ENCODE measurements at regions not wholly inside any gene's neighbourhood (a gene's known extent, or its start where the extent isn't known, plus 50 kb on each side); places are given as distances from the start of the nearest gene placed in this dataset.
"Not testable (repeated sequence)": the region's sequence is repeated elsewhere in the genome, so short reads cannot be mapped to it uniquely, and the experiment has no call there.

DNA sequence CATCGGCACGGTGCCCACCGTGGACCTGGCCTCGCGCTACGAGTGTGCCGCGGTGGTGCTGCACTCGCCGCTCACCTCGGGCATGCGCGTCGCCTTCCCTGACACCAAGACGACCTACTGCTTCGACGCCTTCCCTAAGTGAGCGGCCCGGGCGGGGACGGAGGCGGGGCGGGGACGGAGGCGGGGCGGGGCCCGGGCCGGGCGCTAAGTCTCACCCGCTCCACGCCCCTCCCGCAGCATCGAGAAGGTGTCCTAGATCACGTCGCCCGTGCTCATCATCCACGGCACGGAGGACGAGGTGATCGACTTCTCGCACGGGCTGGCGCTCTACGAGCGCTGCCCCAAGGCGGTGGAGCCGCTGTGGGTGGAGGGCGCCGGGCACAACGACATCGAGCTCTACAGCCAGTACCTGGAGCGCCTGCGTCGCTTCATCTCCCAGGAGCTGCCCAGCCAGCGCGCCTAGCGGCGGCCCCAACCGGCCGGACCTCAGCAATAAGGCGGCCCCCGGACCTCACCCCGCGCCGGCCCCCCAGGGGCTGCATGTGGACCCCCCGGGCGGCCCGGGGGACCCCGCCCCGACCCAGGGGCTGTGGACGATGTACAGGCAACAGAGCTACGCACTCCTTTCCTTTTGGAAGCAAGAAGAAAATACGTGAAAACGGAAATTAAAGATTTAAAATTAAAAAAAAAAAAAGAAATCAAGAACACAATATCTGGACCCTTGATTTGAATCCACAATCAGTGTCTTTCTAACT is 198.8 kb downstream of the USP22 start:
- intact Hi-C loops (cut with micrococcal nuclease; ENCODE audit: unreplicated experiment); H3K27me3 ChIP-seq (replicated peaks in 1 of 2; ENCODE audit: control insufficient read depth in 2 of 2, insufficient read depth in 2 of 2, low read length in 1 of 2); POLR2A ChIA-PET; H3K79me2 ChIP-seq (ENCODE audit: control insufficient read depth, insufficient read depth, low read length); H3K4me1 ChIP-seq (ENCODE audit: control insufficient read depth, insufficient read depth, low read length); FAIRE-seq; H4K20me1 ChIP-seq (ENCODE audit: control insufficient read depth, insufficient read depth); ATAC-seq; H2AFZ ChIP-seq (ENCODE audit: control insufficient read depth, low read depth, low read length); BruUV-seq (replicated peaks); H3K36me3 ChIP-seq (ENCODE audit: control insufficient read depth in 2 of 2, insufficient read depth in 2 of 2, low read length in 1 of 2); H3K9ac ChIP-seq (ENCODE audit: control insufficient read depth, insufficient read depth, low read length); H3K27ac ChIP-seq (ENCODE audit: control insufficient read depth, insufficient read depth); H3K9me3 ChIP-seq (replicated peaks; ENCODE audit: control insufficient read depth, insufficient read depth, low read length); DNase-seq (ENCODE audit: low read depth, low spot score); SMC1A ChIA-PET (ENCODE audit: uncharacterized antibody, unreplicated experiment); H3K4me3 ChIP-seq; in situ Hi-C loops (cut with MboI); H3K4me2 ChIP-seq (ENCODE audit: control insufficient read depth, insufficient read depth); RAD21 ChIA-PET (ENCODE audit: unreplicated experiment): not testable (repeated sequence)
- CTCF ChIA-PET = interaction anchor here (0.6 kb wide), 2 partner anchors 224 to 1213 kb away, joined by 3 to 4 read pairs; no protein-coding TSS in a partner anchor
- WGBS (ENCODE audit: insufficient coverage, insufficient replicate concordance, low lambda C conversion rate, missing lambda C conversion rate) = 51% methylated on average over 24 of the region's 74 CpGs

DNA sequence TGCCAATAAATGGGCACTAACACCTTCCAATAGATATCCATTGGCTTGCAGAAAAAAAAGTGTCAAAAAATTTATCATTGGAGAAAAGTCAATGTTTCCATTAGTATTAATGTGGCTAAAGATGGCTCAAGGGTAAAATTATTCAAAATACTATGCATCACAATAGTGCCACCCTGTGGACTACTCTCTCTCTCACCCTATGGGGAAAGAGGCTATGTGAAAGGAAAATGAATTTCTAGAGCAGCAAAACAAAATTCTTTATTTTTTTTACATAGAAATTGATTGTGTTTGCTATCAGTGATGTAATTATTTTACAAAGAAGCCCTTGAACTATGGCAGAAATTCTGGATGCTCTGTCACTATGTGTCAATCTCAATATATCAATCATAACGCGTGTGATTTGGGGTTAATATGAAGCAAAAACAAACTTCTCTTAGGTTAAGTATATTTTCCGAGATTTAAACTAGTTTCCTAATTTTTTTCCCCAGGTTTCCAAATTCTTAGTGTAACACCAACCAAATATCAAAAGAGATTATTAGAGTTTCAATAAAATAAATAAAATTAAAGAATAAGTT is 193.9 kb downstream of the USP22 start:
- H4K20me1 ChIP-seq (ENCODE audit: control insufficient read depth, insufficient read depth); H3K4me3 ChIP-seq; H3K9me3 ChIP-seq (replicated peaks; ENCODE audit: control insufficient read depth, insufficient read depth, low read length); H3K36me3 ChIP-seq (ENCODE audit: control insufficient read depth in 2 of 2, insufficient read depth in 2 of 2, low read length in 1 of 2); DNase-seq (ENCODE audit: low read depth, low spot score); intact Hi-C loops (cut with micrococcal nuclease; ENCODE audit: unreplicated experiment); H3K27me3 ChIP-seq (replicated peaks in 1 of 2; ENCODE audit: control insufficient read depth in 2 of 2, insufficient read depth in 2 of 2, low read length in 1 of 2); H3K9ac ChIP-seq (ENCODE audit: control insufficient read depth, insufficient read depth, low read length); H3K27ac ChIP-seq (ENCODE audit: control insufficient read depth, insufficient read depth); RAD21 ChIA-PET (ENCODE audit: unreplicated experiment); H2AFZ ChIP-seq (ENCODE audit: control insufficient read depth, low read depth, low read length); CTCF ChIA-PET; H3K79me2 ChIP-seq (ENCODE audit: control insufficient read depth, insufficient read depth, low read length); POLR2A ChIA-PET; FAIRE-seq; SMC1A ChIA-PET (ENCODE audit: uncharacterized antibody, unreplicated experiment); H3K4me1 ChIP-seq (ENCODE audit: control insufficient read depth, insufficient read depth, low read length); BruUV-seq (replicated peaks); H3K4me2 ChIP-seq (ENCODE audit: control insufficient read depth, insufficient read depth); in situ Hi-C loops (cut with MboI): not testable (repeated sequence)
- ATAC-seq = peak; percentile 58; the same call in 2 of the 3 replicates
- TF ChIP-seq RAD21 (IDR thresholded peaks at IDR 0.05; ENCODE audit: insufficient read depth, low read depth, low read length) (peak; percentile 34; the same call in 1 of the 2 replicates), SMC3 (IDR thresholded peaks at IDR 0.05; ENCODE audit: borderline replicate concordance, low read length) (peak; percentile 36; the same call in 1 of the 2 replicates)
- TF ChIP-seq, protein P1, sequence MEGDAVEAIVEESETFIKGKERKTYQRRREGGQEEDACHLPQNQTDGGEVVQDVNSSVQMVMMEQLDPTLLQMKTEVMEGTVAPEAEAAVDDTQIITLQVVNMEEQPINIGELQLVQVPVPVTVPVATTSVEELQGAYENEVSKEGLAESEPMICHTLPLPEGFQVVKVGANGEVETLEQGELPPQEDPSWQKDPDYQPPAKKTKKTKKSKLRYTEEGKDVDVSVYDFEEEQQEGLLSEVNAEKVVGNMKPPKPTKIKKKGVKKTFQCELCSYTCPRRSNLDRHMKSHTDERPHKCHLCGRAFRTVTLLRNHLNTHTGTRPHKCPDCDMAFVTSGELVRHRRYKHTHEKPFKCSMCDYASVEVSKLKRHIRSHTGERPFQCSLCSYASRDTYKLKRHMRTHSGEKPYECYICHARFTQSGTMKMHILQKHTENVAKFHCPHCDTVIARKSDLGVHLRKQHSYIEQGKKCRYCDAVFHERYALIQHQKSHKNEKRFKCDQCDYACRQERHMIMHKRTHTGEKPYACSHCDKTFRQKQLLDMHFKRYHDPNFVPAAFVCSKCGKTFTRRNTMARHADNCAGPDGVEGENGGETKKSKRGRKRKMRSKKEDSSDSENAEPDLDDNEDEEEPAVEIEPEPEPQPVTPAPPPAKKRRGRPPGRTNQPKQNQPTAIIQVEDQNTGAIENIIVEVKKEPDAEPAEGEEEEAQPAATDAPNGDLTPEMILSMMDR (IDR thresholded peaks at IDR 0.05 in 2 of 3, conservative IDR thresholded peaks at IDR 0.05 in 1 of 3; ENCODE audit: control insufficient read depth in 2 of 3, extremely low read depth in 1 of 3, insufficient read depth in 1 of 3, low read depth in 3 of 3, low read length in 3 of 3) = peak; percentile 19 to 38 (median 28); a peak in 3 of 6 replicates
- 61% methylated on average over 3 of the region's 3 CpGs for WGBS (ENCODE audit: insufficient coverage, insufficient replicate concordance, low lambda C conversion rate, missing lambda C conversion rate)

DNA sequence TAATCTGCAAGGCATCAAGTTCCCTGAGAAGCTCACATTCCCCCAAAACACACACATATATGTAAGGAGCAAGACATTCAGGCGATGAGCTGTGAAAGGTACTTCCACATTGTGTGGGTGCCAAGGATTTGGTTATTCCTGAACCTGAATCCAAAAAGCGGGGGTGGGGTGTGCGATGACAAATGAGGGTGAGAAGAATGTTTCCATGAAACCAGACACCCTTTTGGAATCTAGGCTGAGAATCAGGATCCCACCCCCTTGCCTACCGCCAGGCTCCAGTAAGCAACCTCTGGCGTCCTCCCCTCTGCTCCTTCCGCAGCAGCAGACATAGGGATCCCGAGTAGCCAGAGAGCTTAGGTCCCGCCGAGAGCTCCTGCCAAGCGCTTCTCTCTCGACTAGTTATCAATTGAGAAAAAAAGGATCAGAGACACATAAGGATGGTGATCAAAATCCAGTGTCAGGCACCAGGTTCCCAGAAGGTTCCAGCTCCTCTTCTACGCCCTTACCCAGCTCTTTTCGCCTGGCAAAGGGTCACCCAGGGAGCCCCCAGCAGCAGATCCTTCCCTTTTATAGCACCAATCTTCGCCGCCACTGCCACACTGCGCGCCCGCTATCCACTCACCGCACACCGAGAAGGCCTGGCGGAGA is 191.1 kb downstream of the USP22 start:
- H3K9ac ChIP-seq (ENCODE audit: control insufficient read depth, insufficient read depth, low read length); H4K20me1 ChIP-seq (ENCODE audit: control insufficient read depth, insufficient read depth); H3K27ac ChIP-seq (ENCODE audit: control insufficient read depth, insufficient read depth); H3K4me2 ChIP-seq (ENCODE audit: control insufficient read depth, insufficient read depth); H2AFZ ChIP-seq (ENCODE audit: control insufficient read depth, low read depth, low read length); H3K4me3 ChIP-seq; POLR2A ChIA-PET; intact Hi-C loops (cut with micrococcal nuclease; ENCODE audit: unreplicated experiment); H3K36me3 ChIP-seq (ENCODE audit: control insufficient read depth in 2 of 2, insufficient read depth in 2 of 2, low read length in 1 of 2); SMC1A ChIA-PET (ENCODE audit: uncharacterized antibody, unreplicated experiment); ATAC-seq; RAD21 ChIA-PET (ENCODE audit: unreplicated experiment); H3K27me3 ChIP-seq (replicated peaks in 1 of 2; ENCODE audit: control insufficient read depth in 2 of 2, insufficient read depth in 2 of 2, low read length in 1 of 2); DNase-seq (ENCODE audit: low read depth, low spot score); H3K4me1 ChIP-seq (ENCODE audit: control insufficient read depth, insufficient read depth, low read length); BruUV-seq (replicated peaks); in situ Hi-C loops (cut with MboI); H3K79me2 ChIP-seq (ENCODE audit: control insufficient read depth, insufficient read depth, low read length); H3K9me3 ChIP-seq (replicated peaks; ENCODE audit: control insufficient read depth, insufficient read depth, low read length); FAIRE-seq: not testable (repeated sequence)
- 36% methylated on average over 20 of the region's 21 CpGs for WGBS (ENCODE audit: insufficient coverage, insufficient replicate concordance, low lambda C conversion rate, missing lambda C conversion rate)
- CTCF ChIA-PET = interaction anchor here (0.6 to 0.7 kb wide), 2 partner anchors 162 to 867 kb away, joined by 3 read pairs; no protein-coding TSS in a partner anchor

All from GM12878 (cell line).